Activated CD8-positive, alpha-beta memory T cell treated with anti-CD3 and anti-CD28 coated beads, Interleukin-2, amount 10 ng/mL, durations not matched to agents 7 days and 5 days (primary cell): ENCODE measurements at regions not wholly inside any gene's neighbourhood (a gene's known extent, or its start where the extent isn't known, plus 50 kb on each side); places are given as distances from the start of the nearest gene placed in this dataset.

Experiments used
- ATAC-seq: fragments of 150-1000 bp; cut with Tn5 transposase; one replicate; pipeline ENCODE4 v1.10.0; 2021; ENCODE audit warnings: moderate library complexity
- CTCF ChIA-PET: fragments of 350-600 bp; sonication (Branson Sonifier 250); formaldehyde crosslinking; loops from one replicate; lab custom pipeline; 2021; ENCODE audit warnings: antibody characterized with exemption; lab: Charles Lee
- DNase-seq: peaks from one replicate; pipeline ENCODE4 v3.0.0-alpha.2; 2020
- H3K27ac Mint-ChIP-seq: one replicate; pipeline ENCODE4 v1.8.0; 2021; ENCODE audit warnings: mild to moderate bottlenecking, mixed read lengths
- H3K27me3 Mint-ChIP-seq: one replicate; pipeline ENCODE4 v1.8.0; 2021; ENCODE audit warnings: mixed read lengths
- H3K36me3 Mint-ChIP-seq: one replicate; pipeline ENCODE4 v1.8.0; 2021; ENCODE audit warnings: mild to moderate bottlenecking, mixed read lengths
- H3K4me1 Mint-ChIP-seq: one replicate; pipeline ENCODE4 v1.8.0; 2021; ENCODE audit warnings: mixed read lengths
- H3K4me3 Mint-ChIP-seq: one replicate; pipeline ENCODE4 v1.8.0; 2021; ENCODE audit warnings: mild to moderate bottlenecking, moderate library complexity, mixed read lengths
- H3K9me3 Mint-ChIP-seq: one replicate; pipeline ENCODE4 v1.8.0; 2022; ENCODE audit warnings: low read depth, mixed read lengths

DNA sequence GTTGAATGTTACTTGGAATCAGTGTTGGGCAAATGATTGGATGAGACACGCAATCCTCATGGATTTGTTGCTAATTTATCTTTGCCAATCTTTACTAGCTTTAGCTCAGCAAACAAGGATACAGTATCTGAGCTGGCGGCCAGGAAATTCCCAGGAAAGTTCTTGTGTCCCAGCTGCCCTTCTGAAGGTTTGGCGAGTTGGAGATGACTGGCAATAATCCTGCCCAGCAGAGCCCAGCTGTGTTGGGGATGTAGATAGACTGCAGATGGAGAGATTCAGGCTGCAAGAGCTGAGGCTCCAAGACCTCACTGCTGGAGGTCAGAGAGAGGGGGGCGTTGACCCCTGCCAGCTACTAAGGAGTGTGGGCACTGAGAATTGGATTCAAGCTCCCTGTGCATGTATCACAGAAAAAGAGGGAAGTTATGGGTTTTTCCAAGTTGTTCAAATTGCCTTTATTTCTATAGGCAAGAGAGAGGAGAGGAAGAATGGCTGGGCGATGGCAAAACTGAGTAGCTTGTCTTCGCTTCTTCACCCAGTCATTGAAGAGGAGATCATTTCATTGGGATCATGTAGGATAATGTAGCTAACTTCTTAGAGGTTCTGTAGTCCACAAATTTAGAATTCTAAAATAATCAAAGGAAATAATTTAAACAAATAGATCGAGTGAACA is 506.8 kb upstream of the LRATD1 start:
- no peak overlapping the region for H3K27ac Mint-ChIP-seq
- CTCF ChIA-PET: no interaction called here
- no peaks in the 10 kb centered on the region for H3K4me1 Mint-ChIP-seq
- DNase-seq (no peak), ATAC-seq (no peak)
- H3K9me3 Mint-ChIP-seq: peaks cover 10% of the 10 kb centered on the region
- no peak overlapping the region for H3K4me3 Mint-ChIP-seq
- no peaks in the 10 kb centered on the region for H3K27me3 Mint-ChIP-seq
- H3K36me3 Mint-ChIP-seq: no peaks in the 10 kb centered on the region

DNA sequence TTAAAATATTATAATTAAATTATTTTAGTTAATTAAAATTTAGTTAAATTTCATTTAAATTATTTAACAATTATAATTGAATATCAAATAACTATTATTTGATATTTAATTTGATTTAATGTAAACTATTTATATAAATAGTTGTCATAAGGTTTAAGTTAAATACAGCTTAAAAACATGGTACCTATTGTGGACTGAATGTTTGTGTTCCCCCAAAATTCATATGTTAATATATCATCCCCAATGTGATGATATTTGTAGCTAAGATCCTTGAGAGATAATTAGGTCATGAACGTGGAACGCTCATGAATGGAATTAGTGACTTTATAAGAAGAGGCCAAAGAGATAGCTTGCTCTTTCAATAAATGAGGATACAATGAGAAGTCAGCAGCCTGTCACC is 505.7 kb upstream of the LRATD1 start:
- no peak overlapping the region for H3K4me3 Mint-ChIP-seq
- no peak overlapping the region for H3K27ac Mint-ChIP-seq
- no peak for DNase-seq
- H3K36me3 Mint-ChIP-seq: no peaks in the 10 kb centered on the region
- H3K27me3 Mint-ChIP-seq: no peaks in the 10 kb centered on the region
- ATAC-seq: no peak
- H3K9me3 Mint-ChIP-seq: peaks cover 10% of the 10 kb centered on the region
- CTCF ChIA-PET: no interaction called here
- no peaks in the 10 kb centered on the region for H3K4me1 Mint-ChIP-seq

DNA sequence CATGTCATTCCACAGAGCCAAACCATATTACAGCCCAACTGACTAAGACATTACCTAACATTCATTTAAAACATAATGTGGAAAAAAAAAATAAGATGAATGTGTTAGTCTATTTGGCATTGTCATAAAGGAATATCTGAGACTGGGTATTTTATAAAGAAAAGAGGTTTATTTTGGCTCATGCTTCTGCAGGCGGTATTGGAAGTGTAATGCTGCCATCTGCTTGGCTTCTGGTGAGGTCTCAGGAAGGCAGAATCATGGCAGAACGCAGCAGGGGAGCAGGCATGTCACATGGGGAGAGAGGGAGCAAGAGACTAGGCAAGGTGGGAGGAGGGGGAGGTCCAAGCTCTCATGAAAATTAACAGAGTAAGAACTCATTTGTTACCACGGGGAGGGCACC is 504.8 kb upstream of the LRATD1 start:
- CTCF ChIA-PET: no interaction called here
- DNase-seq: no peak
- ATAC-seq: no peak
- no peak overlapping the region for H3K27ac Mint-ChIP-seq
- no peaks in the 10 kb centered on the region for H3K27me3 Mint-ChIP-seq
- H3K4me3 Mint-ChIP-seq: no peak overlapping the region
- H3K4me1 Mint-ChIP-seq: no peaks in the 10 kb centered on the region
- H3K9me3 Mint-ChIP-seq: peaks cover 10% of the 10 kb centered on the region
- H3K36me3 Mint-ChIP-seq: no peaks in the 10 kb centered on the region

DNA sequence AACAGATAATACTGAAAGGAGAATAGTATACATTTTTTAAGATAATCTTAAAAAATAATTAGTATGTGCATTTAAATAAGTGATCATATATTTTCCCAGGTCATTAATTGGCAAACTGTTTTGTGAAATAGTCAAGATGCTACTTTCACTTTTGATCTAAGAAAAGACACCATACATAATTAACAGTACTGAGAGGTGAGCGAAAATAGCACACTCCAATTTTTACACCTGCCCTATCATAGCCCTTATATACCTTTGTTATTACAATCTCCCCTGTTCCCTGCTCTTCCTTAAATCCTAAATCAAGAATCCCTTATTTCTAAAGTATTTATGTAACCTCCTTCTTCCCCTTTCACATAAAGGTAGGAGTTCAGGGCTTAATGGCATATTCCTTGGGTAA is 500.1 kb upstream of the LRATD1 start:
- Mint-ChIP-seq H3K4me3 (no peak overlapping the region), H3K9me3 (peaks cover 17% of the 10 kb centered on the region), H3K36me3 (no peaks in the 10 kb centered on the region), H3K27ac (no peak overlapping the region), H3K4me1 (no peaks in the 10 kb centered on the region), H3K27me3 (no peaks in the 10 kb centered on the region)
- DNase-seq (no peak), ATAC-seq (no peak)
- CTCF ChIA-PET: no interaction called here

GRCh38 chr2:14134771-14135170 is 497.7 kb upstream of the LRATD1 start:
- Mint-ChIP-seq H3K9me3 (peaks cover 20% of the 10 kb centered on the region), H3K27me3 (no peaks in the 10 kb centered on the region), H3K4me3 (no peak overlapping the region), H3K4me1 (no peaks in the 10 kb centered on the region), H3K27ac (no peak overlapping the region), H3K36me3 (no peaks in the 10 kb centered on the region)
- CTCF ChIA-PET: no interaction called here
- DNase-seq: no peak
- no peak for ATAC-seq

- peaks cover 18% of the 10 kb centered on the region for H3K9me3 Mint-ChIP-seq
- CTCF ChIA-PET: no interaction called here
- ATAC-seq (no peak), DNase-seq (no peak)
- H3K36me3 Mint-ChIP-seq: no peaks in the 10 kb centered on the region
- no peaks in the 10 kb centered on the region for H3K4me1 Mint-ChIP-seq
- H3K27me3 Mint-ChIP-seq: no peaks in the 10 kb centered on the region
- H3K27ac Mint-ChIP-seq: no peak overlapping the region
- H3K4me3 Mint-ChIP-seq: no peak overlapping the region
Measured at GRCh38 chr2:14136030-14136429, 496.5 kb upstream of the LRATD1 start.

GRCh38 chr2:14137643-14138042 is 494.9 kb upstream of the LRATD1 start:
- ATAC-seq (no peak), DNase-seq (no peak)
- CTCF ChIA-PET: no interaction called here
- no peaks in the 10 kb centered on the region for H3K27me3 Mint-ChIP-seq
- H3K36me3 Mint-ChIP-seq: no peaks in the 10 kb centered on the region
- H3K27ac Mint-ChIP-seq: no peak overlapping the region
- H3K9me3 Mint-ChIP-seq: peaks cover 18% of the 10 kb centered on the region
- H3K4me1 Mint-ChIP-seq: no peaks in the 10 kb centered on the region
- H3K4me3 Mint-ChIP-seq: no peak overlapping the region

DNA sequence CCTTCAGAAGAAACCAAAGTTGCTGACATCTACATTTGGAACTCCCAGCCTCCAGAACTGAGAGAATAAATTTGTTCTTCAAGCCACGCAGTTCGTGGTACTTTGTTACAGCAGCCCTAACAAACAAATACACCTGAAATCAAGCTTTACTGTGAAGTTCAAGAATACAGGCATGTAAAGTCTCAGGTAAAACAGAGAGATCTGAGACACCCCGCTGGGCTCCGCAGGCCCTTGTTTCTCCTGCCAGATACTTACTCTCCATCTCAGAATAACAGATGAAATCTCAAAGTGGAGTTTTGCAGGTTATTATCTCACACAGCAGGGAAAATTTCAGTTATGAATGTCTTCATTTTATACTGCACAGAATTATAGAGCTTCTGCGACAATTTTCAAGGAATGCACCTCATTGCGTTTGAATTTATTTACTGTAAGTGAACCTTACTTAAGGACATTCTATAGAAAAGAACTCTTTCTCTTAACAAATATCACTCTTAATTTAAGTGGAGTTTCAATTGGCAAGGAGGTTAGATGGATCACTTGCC is 492.4 kb upstream of the LRATD1 start:
- H3K36me3 Mint-ChIP-seq: no peaks in the 10 kb centered on the region
- no peak overlapping the region for H3K4me3 Mint-ChIP-seq
- H3K27me3 Mint-ChIP-seq: no peaks in the 10 kb centered on the region
- H3K27ac Mint-ChIP-seq: no peak overlapping the region
- peaks cover 17% of the 10 kb centered on the region for H3K9me3 Mint-ChIP-seq
- ATAC-seq: no peak
- CTCF ChIA-PET: no interaction called here
- H3K4me1 Mint-ChIP-seq: no peaks in the 10 kb centered on the region
- DNase-seq: no peak

DNA sequence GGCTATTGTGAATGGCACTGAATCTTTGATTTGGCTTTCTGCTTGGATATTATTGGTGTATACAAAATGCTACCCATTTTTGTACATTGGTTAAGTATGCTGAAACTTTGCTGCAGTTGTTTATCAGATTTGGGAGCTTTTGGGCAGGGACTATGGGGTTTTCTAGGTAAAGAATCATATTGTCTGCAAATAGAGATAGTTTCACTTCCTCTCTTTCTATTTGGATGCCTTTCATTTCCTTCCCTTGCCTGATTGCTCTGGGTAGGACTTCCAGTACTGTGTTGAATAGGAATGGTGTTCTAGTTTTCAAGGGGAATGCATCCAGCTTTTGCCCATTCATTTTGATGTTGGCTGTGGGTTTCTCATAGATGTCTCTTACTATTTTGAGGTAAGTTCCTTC is 489.1 kb upstream of the LRATD1 start:
- ATAC-seq (no peak), DNase-seq (no peak)
- H3K27ac Mint-ChIP-seq: no peak overlapping the region
- no peaks in the 10 kb centered on the region for H3K4me1 Mint-ChIP-seq
- no peak overlapping the region for H3K4me3 Mint-ChIP-seq
- H3K36me3 Mint-ChIP-seq: no peaks in the 10 kb centered on the region
- no peaks in the 10 kb centered on the region for H3K27me3 Mint-ChIP-seq
- peaks cover 8% of the 10 kb centered on the region for H3K9me3 Mint-ChIP-seq
- CTCF ChIA-PET: no interaction called here

DNA sequence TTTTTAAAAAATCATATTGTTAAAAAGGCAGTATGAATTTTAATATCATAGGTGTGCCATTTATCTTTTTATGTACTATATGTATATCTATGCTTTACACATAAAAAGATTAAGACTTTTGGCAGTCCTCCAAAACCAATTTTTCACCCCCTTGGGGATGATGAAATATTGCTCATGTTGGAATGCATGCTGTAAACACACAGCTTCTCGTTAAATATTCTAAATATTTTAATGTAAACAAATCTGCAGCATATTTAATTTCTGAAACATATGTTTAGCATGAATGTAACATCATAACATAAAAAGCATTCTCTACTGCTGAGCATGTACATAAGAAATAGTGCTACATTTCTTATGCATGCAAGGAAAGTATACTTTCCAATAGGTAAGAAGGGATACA is 484.3 kb upstream of the LRATD1 start:
- Mint-ChIP-seq H3K9me3 (peaks cover 5% of the 10 kb centered on the region), H3K36me3 (no peaks in the 10 kb centered on the region), H3K27ac (no peak overlapping the region), H3K4me1 (no peaks in the 10 kb centered on the region), H3K27me3 (no peaks in the 10 kb centered on the region), H3K4me3 (no peak overlapping the region)
- CTCF ChIA-PET: no interaction called here
- DNase-seq (no peak), ATAC-seq (no peak)

DNA sequence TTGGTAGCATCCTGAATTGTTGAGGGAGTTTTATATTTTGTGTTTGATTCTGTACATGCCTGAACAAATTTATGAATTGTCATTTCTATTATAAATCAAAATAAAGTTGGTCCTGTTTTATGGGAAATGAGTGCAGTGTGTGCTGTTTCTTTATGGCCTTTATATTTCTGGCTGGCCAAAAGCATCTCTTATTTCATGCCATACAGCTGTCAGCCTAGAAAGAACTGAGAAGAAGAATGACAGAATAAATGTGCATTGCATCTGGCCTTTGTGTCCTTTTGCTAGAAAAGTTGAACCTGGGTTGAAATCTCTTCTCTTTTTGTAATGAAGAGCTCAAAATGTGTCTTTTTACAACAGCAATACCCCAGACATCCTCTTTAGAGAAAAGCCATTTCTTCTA is 474.7 kb upstream of the LRATD1 start:
- H3K27me3 Mint-ChIP-seq: no peaks in the 10 kb centered on the region
- ATAC-seq (no peak), DNase-seq (no peak)
- H3K27ac Mint-ChIP-seq: no peak overlapping the region
- no peaks in the 10 kb centered on the region for H3K36me3 Mint-ChIP-seq
- CTCF ChIA-PET: no interaction called here
- no peaks in the 10 kb centered on the region for H3K4me1 Mint-ChIP-seq
- H3K4me3 Mint-ChIP-seq: no peak overlapping the region
- peaks cover 9% of the 10 kb centered on the region for H3K9me3 Mint-ChIP-seq

DNA sequence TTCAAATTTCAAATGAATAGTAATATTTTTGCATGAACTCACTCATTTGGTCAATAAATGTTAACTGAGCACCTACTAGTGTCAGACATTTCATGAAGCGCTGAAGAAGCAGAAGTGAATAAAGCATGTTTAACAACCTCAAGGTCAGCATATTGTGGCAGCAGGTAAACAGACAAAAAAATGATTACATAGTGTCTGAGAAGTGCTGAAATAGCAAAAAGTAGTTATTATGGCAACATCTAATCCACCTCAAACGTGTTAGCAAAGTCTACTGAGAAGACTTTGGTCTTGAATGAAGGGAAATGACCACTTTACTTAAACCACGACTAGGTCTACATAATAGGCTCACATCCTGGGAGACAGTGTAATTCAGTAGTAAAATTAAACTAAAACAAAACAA is 452.2 kb upstream of the LRATD1 start:
- no peak overlapping the region for H3K4me3 Mint-ChIP-seq
- H3K27me3 Mint-ChIP-seq: no peaks in the 10 kb centered on the region
- peaks cover 8% of the 10 kb centered on the region for H3K9me3 Mint-ChIP-seq
- no peaks in the 10 kb centered on the region for H3K4me1 Mint-ChIP-seq
- DNase-seq (no peak), ATAC-seq (no peak)
- CTCF ChIA-PET: no interaction called here
- H3K36me3 Mint-ChIP-seq: no peaks in the 10 kb centered on the region
- H3K27ac Mint-ChIP-seq: no peak overlapping the region

GRCh38 chr2:14182227-14182946 is 450.1 kb upstream of the LRATD1 start:
- peaks cover 2% of the 10 kb centered on the region for H3K9me3 Mint-ChIP-seq
- H3K36me3 Mint-ChIP-seq: no peaks in the 10 kb centered on the region
- CTCF ChIA-PET: no interaction called here
- H3K4me3 Mint-ChIP-seq: no peak overlapping the region
- ATAC-seq (no peak), DNase-seq (no peak)
- H3K27ac Mint-ChIP-seq: no peak overlapping the region
- H3K4me1 Mint-ChIP-seq: no peaks in the 10 kb centered on the region
- no peaks in the 10 kb centered on the region for H3K27me3 Mint-ChIP-seq

DNA sequence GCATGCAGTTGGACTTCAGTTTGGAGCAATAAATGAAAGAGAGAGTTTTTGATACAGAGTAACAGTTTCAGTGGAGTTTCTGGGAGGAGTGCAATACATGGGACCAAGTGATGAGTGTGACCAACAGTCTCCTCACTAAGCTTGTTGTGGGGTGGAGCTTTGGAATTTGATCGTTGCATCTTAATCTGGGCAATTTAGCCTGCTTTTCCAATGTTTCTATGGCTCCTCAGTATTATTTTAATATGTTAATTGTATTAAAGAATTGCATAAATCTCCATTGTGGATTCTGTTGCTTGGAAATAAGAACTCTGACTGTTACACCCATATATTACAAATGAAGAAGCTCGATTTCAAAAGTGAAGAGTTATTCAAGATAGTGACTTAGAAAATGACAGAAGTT is 446.6 kb upstream of the LRATD1 start:
- CTCF ChIA-PET: no interaction called here
- ATAC-seq: no peak
- Mint-ChIP-seq H3K4me1 (no peaks in the 10 kb centered on the region), H3K36me3 (no peaks in the 10 kb centered on the region), H3K9me3 (peaks cover 2% of the 10 kb centered on the region), H3K27me3 (no peaks in the 10 kb centered on the region), H3K4me3 (no peak overlapping the region), H3K27ac (no peak overlapping the region)
- no peak for DNase-seq
